OCI-LY1 (cell line): ENCODE measurements at regions not wholly inside any gene's neighbourhood (a gene's known extent, or its start where the extent isn't known, plus 50 kb on each side); places are given as distances from the start of the nearest gene placed in this dataset.

ENCODE experiments used
- H2AFZ ChIP-seq: fragments of 200-600 bp; sonication (generic), shearing (Covaris generic); 2 replicates; pipeline ENCODE4 v1.6.0; 2014; ENCODE audit warnings: antibody characterized with exemption, mild to moderate bottlenecking, low read length
- H3F3A ChIP-seq: fragments of 200-600 bp; sonication (generic), shearing (Covaris generic); 2 replicates; pipeline ENCODE4 v1.6.0; 2014; ENCODE audit warnings: mild to moderate bottlenecking, antibody characterized with exemption, low read length, moderate library complexity; ENCODE audit not compliant: insufficient read depth
- H3K27ac ChIP-seq: fragments of 200-600 bp; sonication (generic); 2 replicates; pipeline ENCODE4 v1.5.1; 2014; ENCODE audit warnings: low read length, mixed run types, mild to moderate bottlenecking, low read depth; ENCODE audit not compliant: poor library complexity, severe bottlenecking
- H3K27me3 ChIP-seq: fragments of 200-600 bp; sonication (generic); 2 replicates; pipeline ENCODE4 v1.6.0; 2014; ENCODE audit warnings: antibody characterized with exemption, mild to moderate bottlenecking, low read length, moderate library complexity; ENCODE audit not compliant: insufficient read depth
- H3K36me3 ChIP-seq: fragments of 200-600 bp; sonication (generic); 2 replicates; pipeline ENCODE4 v1.6.1; 2014; ENCODE audit warnings: mild to moderate bottlenecking, antibody characterized with exemption, low read length, moderate library complexity, mixed read lengths; ENCODE audit not compliant: insufficient read depth
- H3K4me1 ChIP-seq: fragments of 200-600 bp; sonication (generic); 2 replicates; pipeline ENCODE4 v1.5.1; 2014; ENCODE audit warnings: mild to moderate bottlenecking, low read length, moderate library complexity; ENCODE audit not compliant: insufficient read depth, severe bottlenecking
- H3K4me2 ChIP-seq: fragments of 200-600 bp; sonication (generic), shearing (Covaris generic); 2 replicates; pipeline ENCODE4 v1.6.1; 2014; ENCODE audit warnings: low read length
- H3K4me3 ChIP-seq: fragments of 200-600 bp; sonication (generic); 2 replicates; pipeline ENCODE4 v1.5.1; 2014; ENCODE audit warnings: low read length, low read depth, mild to moderate bottlenecking, mixed read lengths; ENCODE audit not compliant: poor library complexity, severe bottlenecking
- H3K79me2 ChIP-seq: fragments of 200-600 bp; shearing (Covaris generic); 2 replicates; pipeline ENCODE4 v1.6.1; 2016; ENCODE audit warnings: mixed run types, low read length, mixed read lengths; ENCODE audit not compliant: insufficient read depth
- H3K9ac ChIP-seq: fragments of 200-600 bp; sonication (generic), shearing (Covaris generic); 2 replicates; pipeline ENCODE4 v1.6.1; 2014; ENCODE audit warnings: mild to moderate bottlenecking, low read length, mixed read lengths
- H3K9me2 ChIP-seq: fragments of 200-600 bp; sonication (generic), shearing (Covaris generic); 2 replicates; pipeline ENCODE4 v1.6.1; 2014; ENCODE audit warnings: low read depth, mild to moderate bottlenecking, low read length, mixed read lengths
- H3K9me3 ChIP-seq: fragments of 200-600 bp; shearing (Covaris generic); 2 replicates; pipeline ENCODE4 v1.6.1; 2014; ENCODE audit warnings: low read length, mixed read lengths
- H4K20me1 ChIP-seq: fragments of 200-600 bp; sonication (generic), shearing (Covaris generic); 2 replicates; pipeline ENCODE4 v1.6.0; 2016; ENCODE audit warnings: mild to moderate bottlenecking, low read length; ENCODE audit not compliant: insufficient read depth
- CTCF ChIP-seq: fragments of 200-600 bp; sonication (generic), shearing (Covaris generic); IDR thresholded peaks from 2 replicates; pipeline ENCODE4 v1.5.1; 2017; ENCODE audit warnings: mild to moderate bottlenecking, antibody characterized with exemption, low read length, moderate library complexity, mixed read lengths
- EZH2 ChIP-seq: fragments of 200-600 bp; sonication (generic), shearing (Covaris generic); IDR thresholded peaks from 2 replicates; pipeline ENCODE4 v1.8.0; 2017; ENCODE audit warnings: borderline replicate concordance, mixed run types, mild to moderate bottlenecking, antibody characterized with exemption, low read length, moderate library complexity, mixed read lengths

- Histone ChIP-seq H3K27ac (no peak overlapping the region), H2AFZ (no peak overlapping the region), H3K36me3 (no peaks in the 10 kb centered on the region), H3K9ac (no peak overlapping the region), H3K4me3 (no peak overlapping the region), H3F3A (no peaks in the 10 kb centered on the region), H3K4me2 (no peak overlapping the region), H3K9me2 (no peaks in the 10 kb centered on the region), H3K9me3 (no peaks in the 10 kb centered on the region), H3K79me2 (no peaks in the 10 kb centered on the region), H4K20me1 (no peaks in the 10 kb centered on the region), H3K27me3 (no peaks in the 10 kb centered on the region), H3K4me1 (no peaks in the 10 kb centered on the region)
- TF ChIP-seq CTCF (no peak), EZH2 (no peak)
These were observed 125.6 kb upstream of the TARS1 start for GRCh38 chr5:33315189-33315588.

- Histone ChIP-seq H3K4me2 (no peak overlapping the region), H3F3A (no peaks in the 10 kb centered on the region)
These were observed 124.0 kb upstream of the TARS1 start for GRCh38 chr5:33316773-33317172.

GRCh38 chr5:33317271-33317670, 123.5 kb upstream of the TARS1 start:
- H2AFZ ChIP-seq, result no peak overlapping the region
- no peak overlapping the region for H3K4me3 ChIP-seq
- H3K27me3 ChIP-seq, result no peaks in the 10 kb centered on the region
- H3K79me2 ChIP-seq, result no peaks in the 10 kb centered on the region
- no peak overlapping the region for H3K9ac ChIP-seq
- no peaks in the 10 kb centered on the region for H3F3A ChIP-seq
- no peaks in the 10 kb centered on the region for H3K4me1 ChIP-seq
- H4K20me1 ChIP-seq, result no peaks in the 10 kb centered on the region
- no peak overlapping the region for H3K27ac ChIP-seq
- no peaks in the 10 kb centered on the region for H3K36me3 ChIP-seq
- TF ChIP-seq EZH2 (no peak), CTCF (no peak)
- no peaks in the 10 kb centered on the region for H3K9me2 ChIP-seq
- no peaks in the 10 kb centered on the region for H3K9me3 ChIP-seq
- H3K4me2 ChIP-seq, result no peak overlapping the region

More at GRCh38 chr5:33316773-33317172, 124.0 kb upstream of the TARS1 start:
- no peaks in the 10 kb centered on the region for H3K4me1 ChIP-seq
- H3K27ac ChIP-seq, result no peak overlapping the region
- no peak overlapping the region for H3K9ac ChIP-seq
- H3K9me3 ChIP-seq, result no peaks in the 10 kb centered on the region
- H3K4me3 ChIP-seq, result no peak overlapping the region
- no peak overlapping the region for H2AFZ ChIP-seq
- no peaks in the 10 kb centered on the region for H4K20me1 ChIP-seq
- H3K79me2 ChIP-seq, result no peaks in the 10 kb centered on the region
- no peaks in the 10 kb centered on the region for H3K36me3 ChIP-seq
- no peaks in the 10 kb centered on the region for H3K27me3 ChIP-seq
- H3K9me2 ChIP-seq, result no peaks in the 10 kb centered on the region
- TF ChIP-seq CTCF (no peak), EZH2 (no peak)
